ENCODE measurements at regions not wholly inside any gene's neighbourhood (a gene's known extent, or its start where the extent isn't known, plus 50 kb on each side); places are given as distances from the start of the nearest gene placed in this dataset.
"Not testable (repeated sequence)": the region's sequence is repeated elsewhere in the genome, so short reads cannot be mapped to it uniquely, and the experiment has no call there.

- no peaks in the 10 kb centered on the region for H3K36me3 Mint-ChIP-seq
- no peaks in the 10 kb centered on the region for H3K9me3 Mint-ChIP-seq
- H3K27ac Mint-ChIP-seq, result no peak overlapping the region
- ATAC-seq (no peak), DNase-seq (ENCODE audit: low spot score in 2 of 2) (no peak)
These were observed 196.2 kb upstream of the ADRA1D start for GRCh38 chr20:4445331-4445730.

GRCh38 chr20:4444404-4444803, 195.3 kb upstream of the ADRA1D start:
- DNase-seq (ENCODE audit: low spot score in 2 of 2) (no peak), ATAC-seq (no peak)
- Mint-ChIP-seq H3K36me3 (no peaks in the 10 kb centered on the region), H3K9me3 (no peaks in the 10 kb centered on the region), H3K27ac (no peak overlapping the region)

- ATAC-seq, result no peak
- Mint-ChIP-seq H3K9me3 (no peaks in the 10 kb centered on the region), H3K27ac (no peak overlapping the region), H3K36me3 (no peaks in the 10 kb centered on the region)
- no peak for DNase-seq (ENCODE audit: low spot score in 2 of 2)
These were observed 193.9 kb upstream of the ADRA1D start for GRCh38 chr20:4443016-4443415.

- no peaks in the 10 kb centered on the region for H3K9me3 Mint-ChIP-seq
- no peaks in the 10 kb centered on the region for H3K36me3 Mint-ChIP-seq
- ATAC-seq, result no peak
- no peak for DNase-seq (ENCODE audit: low spot score in 2 of 2)
- H3K27ac Mint-ChIP-seq, result no peak overlapping the region
These were observed 192.8 kb upstream of the ADRA1D start for GRCh38 chr20:4441871-4442270.

- H3K36me3 Mint-ChIP-seq, result no peaks in the 10 kb centered on the region
- no peak for DNase-seq (ENCODE audit: low spot score in 2 of 2)
- no peak for ATAC-seq
- H3K9me3 Mint-ChIP-seq, result no peaks in the 10 kb centered on the region
- H3K27ac Mint-ChIP-seq, result no peak overlapping the region
These were observed 192.1 kb upstream of the ADRA1D start for GRCh38 chr20:4441191-4441590.

GRCh38 chr20:4439461-4439860, 190.4 kb upstream of the ADRA1D start:
- no peaks in the 10 kb centered on the region for H3K9me3 Mint-ChIP-seq
- no peak for DNase-seq (ENCODE audit: low spot score in 2 of 2)
- no peak for ATAC-seq
- no peaks in the 10 kb centered on the region for H3K36me3 Mint-ChIP-seq
- no peak overlapping the region for H3K27ac Mint-ChIP-seq

- no peaks in the 10 kb centered on the region for H3K36me3 Mint-ChIP-seq
- no peaks in the 10 kb centered on the region for H3K9me3 Mint-ChIP-seq
- no peak overlapping the region for H3K27ac Mint-ChIP-seq
- ATAC-seq (no peak), DNase-seq (ENCODE audit: low spot score in 2 of 2) (no peak)
These were observed 188.0 kb upstream of the ADRA1D start for GRCh38 chr20:4437131-4437530.

- Mint-ChIP-seq H3K9me3 (no peaks in the 10 kb centered on the region), H3K27ac (peak overlapping the region in 1 of 2 donors; percentile 3), H3K36me3 (no peaks in the 10 kb centered on the region)
- no peak for ATAC-seq
- no peak for DNase-seq (ENCODE audit: low spot score in 2 of 2)
These were observed 186.8 kb upstream of the ADRA1D start for GRCh38 chr20:4435671-4436455.

- no peak for ATAC-seq
These were observed 186.1 kb upstream of the ADRA1D start for GRCh38 chr20:4435225-4435624.

GRCh38 chr20:4434681-4435080, 185.6 kb upstream of the ADRA1D start:
- Mint-ChIP-seq H3K36me3 (no peaks in the 10 kb centered on the region), H3K27ac (peak overlapping the region in 1 of 2 donors; percentile 2), H3K9me3 (no peaks in the 10 kb centered on the region)
- ATAC-seq (no peak), DNase-seq (ENCODE audit: low spot score in 2 of 2) (no peak)

More at GRCh38 chr20:4435225-4435624, 186.1 kb upstream of the ADRA1D start:
- Mint-ChIP-seq H3K36me3 (no peaks in the 10 kb centered on the region), H3K27ac (no peak overlapping the region), H3K9me3 (no peaks in the 10 kb centered on the region)
- DNase-seq (ENCODE audit: low spot score in 2 of 2), result no peak

GRCh38 chr20:4431446-4431845, 182.4 kb upstream of the ADRA1D start:
- no peaks in the 10 kb centered on the region for H3K9me3 Mint-ChIP-seq
- no peak for ATAC-seq
- no peaks in the 10 kb centered on the region for H3K36me3 Mint-ChIP-seq
- no peak overlapping the region for H3K27ac Mint-ChIP-seq
- DNase-seq (ENCODE audit: low spot score in 2 of 2), result no peak

- not testable (repeated sequence) for ATAC-seq; H3K9me3 Mint-ChIP-seq; H3K27ac Mint-ChIP-seq; DNase-seq (ENCODE audit: low spot score in 2 of 2); H3K36me3 Mint-ChIP-seq
These were observed 181.7 kb upstream of the ADRA1D start for GRCh38 chr20:4430826-4431225.

- Mint-ChIP-seq H3K27ac (no peak overlapping the region), H3K9me3 (no peaks in the 10 kb centered on the region), H3K36me3 (no peaks in the 10 kb centered on the region)
- ATAC-seq (no peak), DNase-seq (ENCODE audit: low spot score in 2 of 2) (no peak)
These were observed 179.0 kb upstream of the ADRA1D start for GRCh38 chr20:4427940-4428586.

- Mint-ChIP-seq H3K9me3 (peaks cover 0 to 4% of the 10 kb centered on the region in 2 donors), H3K36me3 (no peaks in the 10 kb centered on the region), H3K27ac (no peak overlapping the region)
- DNase-seq (ENCODE audit: low spot score in 2 of 2) (no peak), ATAC-seq (no peak)
These were observed 169.1 kb upstream of the ADRA1D start for GRCh38 chr20:4418141-4418540.

GRCh38 chr20:4415281-4415680, 166.2 kb upstream of the ADRA1D start:
- Mint-ChIP-seq H3K36me3 (no peaks in the 10 kb centered on the region), H3K27ac (no peak overlapping the region), H3K9me3 (peaks cover 0 to 3% of the 10 kb centered on the region in 2 donors)
- ATAC-seq, result no peak
- no peak for DNase-seq (ENCODE audit: low spot score in 2 of 2)

- Mint-ChIP-seq H3K27ac (no peak overlapping the region), H3K9me3 (no peaks in the 10 kb centered on the region), H3K36me3 (no peaks in the 10 kb centered on the region)
- DNase-seq (ENCODE audit: low spot score in 2 of 2), result no peak
- no peak for ATAC-seq
These were observed 164.4 kb upstream of the ADRA1D start for GRCh38 chr20:4413314-4414049.

GRCh38 chr20:4412216-4412615, 163.1 kb upstream of the ADRA1D start:
- DNase-seq (ENCODE audit: low spot score in 2 of 2) (no peak), ATAC-seq (no peak)
- no peaks in the 10 kb centered on the region for H3K9me3 Mint-ChIP-seq
- no peak overlapping the region for H3K27ac Mint-ChIP-seq
- H3K36me3 Mint-ChIP-seq, result no peaks in the 10 kb centered on the region
